K562 (cell line): ENCODE measurements at regions not wholly inside any gene's neighbourhood (a gene's known extent, or its start where the extent isn't known, plus 50 kb on each side); places are given as distances from the start of the nearest gene placed in this dataset.

ENCODE experiments used
- ATAC-seq: fragments of 200-7000 bp; cut with Tn5 transposase; 3 replicates; pipeline ENCODE4 v1.9.1; 2020; ENCODE audit warnings: moderate library complexity
- BruUV-seq: library from RNA; stranded (reverse); fragments of 400-500 nt; replicated peaks from 2 replicates; lab custom pipeline; 2021; lab: Mats Ljungman, UMichigan
- CTCF ChIA-PET: fragments of 300-600 bp; formaldehyde crosslinking; extraction: SDS; loops from one replicate; lab custom pipeline; 2021; ENCODE audit warnings: low intra/inter-chr PET ratio; lab: Yijun Ruan, JAX
- POLR2A ChIA-PET: fragments of 300-600, 350-650 bp; sonication (Branson Sonifier 250); formaldehyde crosslinking; extraction: SDS; loops from one replicate; lab custom pipeline; 2021; ENCODE audit warnings: antibody characterized with exemption, inconsistent platforms; lab: Yijun Ruan, JAX
- DNase-seq, 4 experiments: peaks; one replicate each; pipeline versions ENCODE4 v3.0.0 to v3.0.0-alpha.2; 2011 to 2018; ENCODE audit warnings: low spot score in 3 of 4, mixed read lengths in 3 of 4; ENCODE audit errors: extremely low read depth in 1 of 4
- FAIRE-seq: peaks from 2 replicates; lab custom pipeline; 2011; peaks lifted over from hg19 to GRCh38; lab: Jason Lieb, UNC
- H2AFZ ChIP-seq: 2 replicates; pipeline ENCODE4 v1.6.0; 2011; ENCODE audit warnings: low read depth, low read length, control low read depth, inconsistent platforms
- H3K27ac ChIP-seq: fragments of 200-600 bp; 3 replicates; pipeline ENCODE4 v1.8.0; 2011; ENCODE audit warnings: low read depth, mild to moderate bottlenecking, control low read depth, inconsistent platforms, low read length, moderate library complexity, mixed read lengths; ENCODE audit errors: extremely low read depth
- H3K27me3 ChIP-seq, 2 experiments: fragments of 300-600 bp in 1 of 2; 2 replicates in 1 of 2; 3 replicates in 1 of 2; pipeline versions ENCODE4 v1.6.0 to v1.8.0; 2011; ENCODE audit warnings: inconsistent platforms in 2 of 2, low read length in 2 of 2, mild to moderate bottlenecking in 1 of 2, mixed read lengths in 1 of 2, moderate library complexity in 1 of 2; ENCODE audit not compliant: control insufficient read depth in 2 of 2, insufficient read depth in 2 of 2
- H3K36me3 ChIP-seq: fragments of 300-600 bp; 3 replicates; pipeline ENCODE4 v1.8.0; 2011; ENCODE audit warnings: mild to moderate bottlenecking, low read length, inconsistent platforms; ENCODE audit not compliant: control insufficient read depth, insufficient read depth
- H3K4me1 ChIP-seq, 2 experiments: fragments of 200-600 bp in 1 of 2; replicated peaks in 1 of 2; 2 replicates in 1 of 2; 3 replicates in 1 of 2; pipeline versions ENCODE4 v1.5.1 to v1.8.0; 2011; ENCODE audit warnings: inconsistent platforms in 2 of 2, low read length in 2 of 2, mild to moderate bottlenecking in 1 of 2, mixed read lengths in 1 of 2, moderate library complexity in 1 of 2; ENCODE audit not compliant: control insufficient read depth in 2 of 2, insufficient read depth in 2 of 2
- H3K4me2 ChIP-seq: 2 replicates; pipeline ENCODE4 v1.6.1; 2011; ENCODE audit warnings: low read length, control low read depth, inconsistent platforms, mixed read lengths; ENCODE audit not compliant: insufficient read depth
- H3K4me3 ChIP-seq: fragments of 200-600 bp; sonication (generic), shearing (Covaris generic); 2 replicates; pipeline ENCODE4 v1.5.1; 2016; ENCODE audit warnings: control low read depth, inconsistent platforms
- H3K79me2 ChIP-seq: fragments of 200-600 bp; 3 replicates; pipeline ENCODE4 v1.8.0; 2011; ENCODE audit warnings: low read length, inconsistent platforms; ENCODE audit not compliant: control insufficient read depth, insufficient read depth
- H3K9ac ChIP-seq, 2 experiments: 2 replicates each; pipeline versions ENCODE4 v1.6.0 to v1.6.1; 2011; ENCODE audit warnings: low read depth in 2 of 2, low read length in 2 of 2, control low read depth in 1 of 2, inconsistent platforms in 1 of 2, mild to moderate bottlenecking in 1 of 2, mixed read lengths in 1 of 2; ENCODE audit not compliant: insufficient read depth in 1 of 2
- H3K9me1 ChIP-seq: one replicate; pipeline ENCODE4 v1.6.0; 2011; ENCODE audit warnings: inconsistent platforms, mild to moderate bottlenecking, low read length, moderate library complexity; ENCODE audit not compliant: control insufficient read depth, insufficient read depth
- H3K9me3 ChIP-seq: replicated peaks from 2 replicates; pipeline ENCODE4 v1.5.1; 2011; ENCODE audit warnings: low read depth, low read length, inconsistent platforms; ENCODE audit not compliant: control insufficient read depth, insufficient read depth
- H4K20me1 ChIP-seq: replicated peaks from 2 replicates; pipeline ENCODE4 v1.6.1; 2011; ENCODE audit warnings: low read length, inconsistent platforms, mixed read lengths; ENCODE audit not compliant: control insufficient read depth, insufficient read depth
- CCAR2 ChIP-seq: fragments of 200-400 bp; formaldehyde crosslinking; IDR thresholded peaks from 2 replicates; pipeline ENCODE4 v1.6.1; 2017; ENCODE audit warnings: mild to moderate bottlenecking, low read depth, low read length
- MTA1 ChIP-seq: fragments of 450-650 bp; IDR thresholded peaks from 2 replicates; pipeline ENCODE4 v1.6.1; 2017; ENCODE audit warnings: borderline replicate concordance
- NFXL1 ChIP-seq: fragments of 450-650 bp; formaldehyde crosslinking; IDR thresholded peaks from 2 replicates; pipeline ENCODE4 v1.4.0; 2021; ENCODE audit warnings: mild to moderate bottlenecking
- NONO ChIP-seq, 2 experiments: fragments of 200-400 bp in 1 of 2; fragments of 450-650 bp in 1 of 2; formaldehyde crosslinking in 1 of 2; IDR thresholded peaks; 2 replicates each; pipeline ENCODE4 v1.6.1; 2017; ENCODE audit warnings: low read depth in 2 of 2, mild to moderate bottlenecking in 2 of 2, moderate library complexity in 2 of 2, low read length in 1 of 2
- NR1H2 ChIP-seq: sonication (generic); formaldehyde crosslinking; IDR thresholded peaks from 2 replicates; pipeline ENCODE4 v1.4.0; 2020; ENCODE audit warnings: mild to moderate bottlenecking, missing genetic modification reagents
- PTTG1 ChIP-seq: fragments of 450-650 bp; IDR thresholded peaks from 2 replicates; pipeline ENCODE4 v1.6.1; 2016; ENCODE audit warnings: low read depth, mild to moderate bottlenecking, missing genetic modification characterization, missing compliant biosample characterization
- RAD21 ChIP-seq, 2 experiments: fragments of 250-450 bp in 1 of 2; fragments of 450-650 bp in 1 of 2; sonication (Bioruptor Pico) in 1 of 2; formaldehyde crosslinking in 1 of 2; IDR thresholded peaks in 1 of 2; conservative IDR thresholded peaks in 1 of 2; 2 replicates each; pipeline versions ENCODE4 v1.4.0 to v1.8.0; 2020 to 2022; ENCODE audit warnings: mild to moderate bottlenecking in 2 of 2, moderate library complexity in 1 of 2
- RUNX1 ChIP-seq: sonication (generic); IDR thresholded peaks from 2 replicates; pipeline ENCODE4 v1.6.1; 2016; ENCODE audit warnings: antibody characterized with exemption, low read depth
- TAF15 ChIP-seq: fragments of 200-400 bp; formaldehyde crosslinking; IDR thresholded peaks from 2 replicates; pipeline ENCODE4 v1.6.1; 2017; ENCODE audit warnings: mild to moderate bottlenecking, low read depth, low read length, moderate library complexity
- ZC3H4 ChIP-seq: sonication (generic); formaldehyde crosslinking; IDR thresholded peaks from 2 replicates; pipeline ENCODE4 v1.9.0; 2021; ENCODE audit warnings: missing genetic modification reagents, borderline replicate concordance
- ZNF217 ChIP-seq: sonication (generic); formaldehyde crosslinking; IDR thresholded peaks from 2 replicates; pipeline ENCODE4 v1.8.0; 2022; ENCODE audit warnings: mild to moderate bottlenecking, missing genetic modification reagents
- ZNF324 ChIP-seq: fragments of 250-450 bp; sonication (Bioruptor Pico); IDR thresholded peaks from 2 replicates; pipeline ENCODE4 v1.4.0; 2020; ENCODE audit warnings: mild to moderate bottlenecking
- ZNF507 ChIP-seq: conservative IDR thresholded peaks from 2 replicates; pipeline ENCODE4 v1.6.1; 2017; ENCODE audit warnings: missing genetic modification characterization, missing compliant biosample characterization
- ZNF707 ChIP-seq: fragments of 250-450 bp; sonication (Bioruptor Pico); conservative IDR thresholded peaks from 2 replicates; pipeline ENCODE4 v1.8.0; 2022; ENCODE audit warnings: inconsistent platforms, mild to moderate bottlenecking, moderate library complexity
- ZNF717 ChIP-seq: fragments of 250-450 bp; sonication (Bioruptor Pico); IDR thresholded peaks from 2 replicates; pipeline ENCODE4 v1.5.0; 2021
- WGBS: fragments of 100-300 bp; shearing (Covaris generic); methylation state at CpG from one replicate; pipeline ENCODE4 v1.1.6; 2016; ENCODE audit warnings: low coverage, mixed read lengths; ENCODE audit not compliant: insufficient coverage; ENCODE audit errors: missing lambda C conversion rate; 5-methylcytosine and 5-hydroxymethylcytosine counted together
- in situ Hi-C: fragments of 300-500 bp; cut with MboI; formaldehyde crosslinking; loops from 4 replicates; pipeline ENCODE4 v1.15.0; 2018; ENCODE audit warnings: inconsistent platforms, mixed read lengths
- intact Hi-C: fragments of 100-400 bp; cut with micrococcal nuclease; formaldehyde crosslinking; loops from 2 replicates; pipeline ENCODE4 v1.14.2; 2022
- TF ChIP-seq, protein P1 (sequence below): fragments of 250-450 bp; sonication (Bioruptor Pico); IDR thresholded peaks from 2 replicates; pipeline ENCODE4 v1.5.0; 2022; ENCODE audit warnings: mild to moderate bottlenecking
- TF ChIP-seq, protein P2 (sequence below): fragments of 450-650 bp; IDR thresholded peaks from 2 replicates; pipeline ENCODE4 v1.6.1; 2016
- TF ChIP-seq, protein P3 (sequence below): fragments of 250-450 bp; sonication (Bioruptor Pico); IDR thresholded peaks from 2 replicates; pipeline ENCODE4 v1.9.0; 2021; ENCODE audit warnings: mild to moderate bottlenecking
- TF ChIP-seq, protein P4 (sequence below): sonication (generic); formaldehyde crosslinking; IDR thresholded peaks from 2 replicates; pipeline ENCODE4 v1.4.0; 2020; ENCODE audit warnings: mild to moderate bottlenecking, missing genetic modification reagents

DNA sequence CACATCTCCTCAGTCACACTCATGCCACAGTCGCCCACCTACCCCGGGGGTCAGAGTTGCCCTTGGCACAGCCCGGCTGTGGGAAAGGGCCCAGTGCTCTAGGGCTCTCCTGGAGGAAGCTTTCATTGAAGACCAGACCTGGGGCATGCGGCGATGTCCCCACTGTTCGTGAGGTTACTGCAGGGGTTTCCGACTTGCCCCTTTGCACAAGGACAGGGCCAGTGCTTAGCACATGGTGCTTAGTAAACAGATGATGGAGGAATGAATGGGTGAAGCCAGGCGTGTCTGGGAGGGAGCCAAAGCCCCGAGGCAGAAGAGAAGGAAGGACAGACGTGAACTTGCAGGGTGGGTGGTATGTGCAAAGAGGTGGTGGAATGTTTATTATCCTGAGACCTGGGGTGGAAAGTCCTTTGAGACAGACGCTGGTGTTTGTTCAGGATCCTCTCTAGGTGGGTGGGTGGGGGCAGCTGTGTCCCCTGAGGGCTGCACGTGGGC lies 205.9 kb upstream of the ARL4C start:
- Histone ChIP-seq H4K20me1 (no peaks in the 10 kb centered on the region), H2AFZ (no peak overlapping the region), H3K4me3 (no peak overlapping the region), H3K27me3 (no peaks in the 10 kb centered on the region; a peak in 1 of 5 replicates), H3K27ac (no peak overlapping the region), H3K4me2 (no peak overlapping the region), H3K79me2 (no peaks in the 10 kb centered on the region), H3K36me3 (no peaks in the 10 kb centered on the region), H3K4me1 (no peaks in the 10 kb centered on the region), H3K9ac (no peak overlapping the region), H3K9me1 (no peaks in the 10 kb centered on the region), H3K9me3 (no peaks in the 10 kb centered on the region)
- DNase-seq: no peak
- no peak for ATAC-seq
- POLR2A ChIA-PET: no interaction called here
- WGBS: 0% methylated on average over 6 of the region's 12 CpGs
- no peak for TF ChIP-seq NR1H2 (CRISPR knock-in tag)
- TF ChIP-seq ZNF717: no peak
- no peak for TF ChIP-seq NONO (IDR thresholded peaks at IDR 0.05; ENCODE audit: low read depth in 2 of 2, low read length in 1 of 2)
- TF ChIP-seq PTTG1 (tag): no peak
- no peak for TF ChIP-seq ZNF707
- no peak for TF ChIP-seq ZC3H4 (CRISPR knock-in tag)
- no peak for TF ChIP-seq ZNF507 (tag)
- TF ChIP-seq ZNF324 (CRISPR knock-in tag): no peak
- TF ChIP-seq, protein P1, sequence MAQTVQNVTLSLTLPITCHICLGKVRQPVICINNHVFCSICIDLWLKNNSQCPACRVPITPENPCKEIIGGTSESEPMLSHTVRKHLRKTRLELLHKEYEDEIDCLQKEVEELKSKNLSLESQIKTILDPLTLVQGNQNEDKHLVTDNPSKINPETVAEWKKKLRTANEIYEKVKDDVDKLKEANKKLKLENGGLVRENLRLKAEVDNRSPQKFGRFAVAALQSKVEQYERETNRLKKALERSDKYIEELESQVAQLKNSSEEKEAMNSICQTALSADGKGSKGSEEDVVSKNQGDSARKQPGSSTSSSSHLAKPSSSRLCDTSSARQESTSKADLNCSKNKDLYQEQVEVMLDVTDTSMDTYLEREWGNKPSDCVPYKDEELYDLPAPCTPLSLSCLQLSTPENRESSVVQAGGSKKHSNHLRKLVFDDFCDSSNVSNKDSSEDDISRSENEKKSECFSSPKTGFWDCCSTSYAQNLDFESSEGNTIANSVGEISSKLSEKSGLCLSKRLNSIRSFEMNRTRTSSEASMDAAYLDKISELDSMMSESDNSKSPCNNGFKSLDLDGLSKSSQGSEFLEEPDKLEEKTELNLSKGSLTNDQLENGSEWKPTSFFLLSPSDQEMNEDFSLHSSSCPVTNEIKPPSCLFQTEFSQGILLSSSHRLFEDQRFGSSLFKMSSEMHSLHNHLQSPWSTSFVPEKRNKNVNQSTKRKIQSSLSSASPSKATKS: no peak
- TF ChIP-seq NFXL1 (CRISPR knock-in tag): no peak
- no peak for TF ChIP-seq MTA1
- TF ChIP-seq RAD21 (CRISPR knock-in tag; conservative IDR thresholded peaks at IDR 0.05 in 1 of 2, IDR thresholded peaks at IDR 0.05 in 1 of 2): no peak
- TF ChIP-seq, protein P2, sequence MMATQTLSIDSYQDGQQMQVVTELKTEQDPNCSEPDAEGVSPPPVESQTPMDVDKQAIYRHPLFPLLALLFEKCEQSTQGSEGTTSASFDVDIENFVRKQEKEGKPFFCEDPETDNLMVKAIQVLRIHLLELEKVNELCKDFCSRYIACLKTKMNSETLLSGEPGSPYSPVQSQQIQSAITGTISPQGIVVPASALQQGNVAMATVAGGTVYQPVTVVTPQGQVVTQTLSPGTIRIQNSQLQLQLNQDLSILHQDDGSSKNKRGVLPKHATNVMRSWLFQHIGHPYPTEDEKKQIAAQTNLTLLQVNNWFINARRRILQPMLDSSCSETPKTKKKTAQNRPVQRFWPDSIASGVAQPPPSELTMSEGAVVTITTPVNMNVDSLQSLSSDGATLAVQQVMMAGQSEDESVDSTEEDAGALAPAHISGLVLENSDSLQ: no peak
- TF ChIP-seq CCAR2: no peak
- TF ChIP-seq ZNF217 (CRISPR knock-in tag): no peak
- TF ChIP-seq, protein P3, sequence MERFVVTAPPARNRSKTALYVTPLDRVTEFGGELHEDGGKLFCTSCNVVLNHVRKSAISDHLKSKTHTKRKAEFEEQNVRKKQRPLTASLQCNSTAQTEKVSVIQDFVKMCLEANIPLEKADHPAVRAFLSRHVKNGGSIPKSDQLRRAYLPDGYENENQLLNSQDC (CRISPR knock-in tag): no peak
- TF ChIP-seq, protein P4, sequence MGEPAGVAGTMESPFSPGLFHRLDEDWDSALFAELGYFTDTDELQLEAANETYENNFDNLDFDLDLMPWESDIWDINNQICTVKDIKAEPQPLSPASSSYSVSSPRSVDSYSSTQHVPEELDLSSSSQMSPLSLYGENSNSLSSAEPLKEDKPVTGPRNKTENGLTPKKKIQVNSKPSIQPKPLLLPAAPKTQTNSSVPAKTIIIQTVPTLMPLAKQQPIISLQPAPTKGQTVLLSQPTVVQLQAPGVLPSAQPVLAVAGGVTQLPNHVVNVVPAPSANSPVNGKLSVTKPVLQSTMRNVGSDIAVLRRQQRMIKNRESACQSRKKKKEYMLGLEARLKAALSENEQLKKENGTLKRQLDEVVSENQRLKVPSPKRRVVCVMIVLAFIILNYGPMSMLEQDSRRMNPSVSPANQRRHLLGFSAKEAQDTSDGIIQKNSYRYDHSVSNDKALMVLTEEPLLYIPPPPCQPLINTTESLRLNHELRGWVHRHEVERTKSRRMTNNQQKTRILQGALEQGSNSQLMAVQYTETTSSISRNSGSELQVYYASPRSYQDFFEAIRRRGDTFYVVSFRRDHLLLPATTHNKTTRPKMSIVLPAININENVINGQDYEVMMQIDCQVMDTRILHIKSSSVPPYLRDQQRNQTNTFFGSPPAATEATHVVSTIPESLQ (CRISPR knock-in tag): no peak
- no peak for TF ChIP-seq RUNX1
- no peak for TF ChIP-seq TAF15
- no TSS peak for BruUV-seq
- CTCF ChIA-PET: no interaction called here
- in situ Hi-C loops: no loop called here
- intact Hi-C loops: no loop called here
- FAIRE-seq: no peak
